Transverse colon (tissue), 4 donors: ENCODE measurements at regions not wholly inside any gene's neighbourhood (a gene's known extent, or its start where the extent isn't known, plus 50 kb on each side); places are given as distances from the start of the nearest gene placed in this dataset.

ENCODE experiments used
- CTCF ChIP-seq, 5 experiments: fragments of 200-600 bp in 3 of 5; fragments of 450-650 bp in 2 of 5; sonication (generic) in 3 of 5; IDR thresholded peaks; 1 replicate in 2 of 5; 2 replicates in 3 of 5; pipeline ENCODE4 v1.5.1; 2016 to 2017; ENCODE audit warnings: antibody characterized with exemption in 5 of 5, inconsistent platforms in 3 of 5, mild to moderate bottlenecking in 2 of 5, moderate library complexity in 1 of 5
- EP300 ChIP-seq: sonication (generic); formaldehyde crosslinking; IDR thresholded peaks from one replicate; pipeline ENCODE4 v1.6.1; 2017; ENCODE audit warnings: antibody characterized with exemption, low read depth
- POLR2A ChIP-seq: fragments of 450-650 bp; IDR thresholded peaks from one replicate; pipeline ENCODE4 v1.6.1; 2016; ENCODE audit warnings: antibody characterized with exemption, mild to moderate bottlenecking, moderate library complexity
- POLR2AphosphoS5 ChIP-seq, 3 donors: sonication (generic); formaldehyde crosslinking; IDR thresholded peaks; one replicate each; pipeline ENCODE4 v1.6.1; 2016; ENCODE audit warnings: antibody characterized with exemption in 3 of 3

- no peak for TF ChIP-seq POLR2A
- no peak for TF ChIP-seq POLR2AphosphoS5 (IDR thresholded peaks at IDR 0.05)
- no peak for TF ChIP-seq CTCF (IDR thresholded peaks at IDR 0.05)
- no peak for TF ChIP-seq EP300
Observed at GRCh38 chr3:162348912-162349311, 852.3 kb downstream of the OTOL1 start.
